Ascending aorta (tissue), 2 donors: ENCODE measurements at regions not wholly inside any gene's neighbourhood (a gene's known extent, or its start where the extent isn't known, plus 50 kb on each side); places are given as distances from the start of the nearest gene placed in this dataset.

Source experiments
- DNase-seq, 2 donors: peaks; one replicate each; pipeline ENCODE4 v3.0.0-alpha.2; 2019; ENCODE audit warnings: low spot score in 2 of 2
- H3K27ac ChIP-seq, 2 donors: fragments of 200-600 bp; sonication (generic); one replicate each; pipeline ENCODE4 v1.5.1; 2016 to 2017; ENCODE audit warnings: mild to moderate bottlenecking in 1 of 2
- H3K27me3 ChIP-seq: fragments of 200-600 bp; sonication (generic); one replicate; pipeline ENCODE4 v1.5.1; 2017
- H3K36me3 ChIP-seq, 2 donors: fragments of 200-600 bp; sonication (generic); one replicate each; pipeline ENCODE4 v1.5.1; 2016
- H3K4me1 ChIP-seq, 2 donors: fragments of 200-600 bp; sonication (generic); one replicate each; pipeline ENCODE4 v1.5.1; 2016 to 2017; ENCODE audit warnings: mild to moderate bottlenecking in 1 of 2
- H3K4me3 ChIP-seq, 2 donors: fragments of 200-600 bp; sonication (generic); one replicate each; pipeline ENCODE4 v1.5.1; 2016 to 2017; ENCODE audit warnings: mild to moderate bottlenecking in 1 of 2
- H3K9me3 ChIP-seq, 2 donors: fragments of 200-600 bp; sonication (generic); one replicate each; pipeline ENCODE4 v1.5.1; 2016
- CTCF ChIP-seq, 3 experiments: fragments of 200-600 bp in 2 of 3; fragments of 450-650 bp in 1 of 3; sonication (generic) in 2 of 3; IDR thresholded peaks; one replicate each; pipeline ENCODE4 v1.5.1; 2016 to 2019; ENCODE audit warnings: antibody characterized with exemption in 3 of 3, mild to moderate bottlenecking in 1 of 3, moderate library complexity in 1 of 3
- intact Hi-C: fragments of 100-400 bp; cut with DNase I; formaldehyde crosslinking; loops from one replicate; pipeline ENCODE4 v1.15.1; 2023

- Histone ChIP-seq H3K27me3 (no peaks in the 10 kb centered on the region), H3K4me3 (no peak overlapping the region), H3K9me3 (no peaks in the 10 kb centered on the region), H3K36me3 (no peaks in the 10 kb centered on the region), H3K27ac (no peak overlapping the region), H3K4me1 (no peaks in the 10 kb centered on the region)
- intact Hi-C loops, result no loop called here
- TF ChIP-seq CTCF (IDR thresholded peaks at IDR 0.05), result no peak
- no peak for DNase-seq
Measured at GRCh38 chr1:216921866-216922265, 198.6 kb upstream of the ESRRG start.

- DNase-seq, result no peak
- Histone ChIP-seq H3K4me3 (no peak overlapping the region), H3K36me3 (no peaks in the 10 kb centered on the region), H3K27me3 (no peaks in the 10 kb centered on the region), H3K27ac (no peak overlapping the region), H3K4me1 (no peaks in the 10 kb centered on the region), H3K9me3 (no peaks in the 10 kb centered on the region)
- intact Hi-C loops, result no loop called here
- TF ChIP-seq CTCF (IDR thresholded peaks at IDR 0.05), result no peak
Measured at GRCh38 chr1:216919060-216919970, 196.1 kb upstream of the ESRRG start.

GRCh38 chr1:216916890-216917438 lies 193.7 kb upstream of the ESRRG start:
- no peak for DNase-seq
- no peaks in the 10 kb centered on the region for H3K27me3 ChIP-seq
- intact Hi-C loops, result no loop called here
- H3K36me3 ChIP-seq, result no peaks in the 10 kb centered on the region
- no peaks in the 10 kb centered on the region for H3K9me3 ChIP-seq
- no peak overlapping the region for H3K4me3 ChIP-seq
- TF ChIP-seq CTCF (IDR thresholded peaks at IDR 0.05), result no peak
- no peaks in the 10 kb centered on the region for H3K4me1 ChIP-seq
- no peak overlapping the region for H3K27ac ChIP-seq

- no peak overlapping the region for H3K4me3 ChIP-seq
- no peaks in the 10 kb centered on the region for H3K36me3 ChIP-seq
- no peaks in the 10 kb centered on the region for H3K4me1 ChIP-seq
- no peaks in the 10 kb centered on the region for H3K27me3 ChIP-seq
- H3K27ac ChIP-seq, result no peak overlapping the region
- H3K9me3 ChIP-seq, result no peaks in the 10 kb centered on the region
- intact Hi-C loops, result no loop called here
- no peak for TF ChIP-seq CTCF (IDR thresholded peaks at IDR 0.05)
- DNase-seq, result no peak
Measured at GRCh38 chr1:216914974-216915373, 191.7 kb upstream of the ESRRG start.

- no peak for TF ChIP-seq CTCF (IDR thresholded peaks at IDR 0.05)
- no peak overlapping the region for H3K27ac ChIP-seq
- intact Hi-C loops, result no loop called here
- H3K9me3 ChIP-seq, result no peaks in the 10 kb centered on the region
- H3K27me3 ChIP-seq, result no peaks in the 10 kb centered on the region
- DNase-seq, result no peak
- H3K4me3 ChIP-seq, result no peak overlapping the region
- no peaks in the 10 kb centered on the region for H3K4me1 ChIP-seq
- H3K36me3 ChIP-seq, result no peaks in the 10 kb centered on the region
Measured at GRCh38 chr1:216913976-216914375, 190.7 kb upstream of the ESRRG start.
